Stimulated activated effector memory CD8-positive, alpha-beta T cell treated with anti-CD3 and anti-CD28 coated beads, Interleukin-12 subunit alpha, Interleukin-12 subunit beta, amount 100 ng/mL, for 72 hours (primary cell): ENCODE measurements at regions not wholly inside any gene's neighbourhood (a gene's known extent, or its start where the extent isn't known, plus 50 kb on each side); places are given as distances from the start of the nearest gene placed in this dataset.

Source experiments
- ATAC-seq: fragments of 150-1000 bp; cut with Tn5 transposase; 2 replicates; pipeline ENCODE4 v1.10.0; 2021
- DNase-seq, 2 donors: peaks; one replicate each; pipeline ENCODE4 v3.0.0; 2021 to 2022; ENCODE audit warnings: low spot score in 2 of 2
- H3K27ac Mint-ChIP-seq: one replicate; pipeline ENCODE4 v1.8.0; 2022; ENCODE audit warnings: mild to moderate bottlenecking, mixed read lengths
- H3K36me3 Mint-ChIP-seq: one replicate; pipeline ENCODE4 v1.8.0; 2022; ENCODE audit warnings: mild to moderate bottlenecking, mixed read lengths
- H3K4me1 Mint-ChIP-seq: one replicate; pipeline ENCODE4 v1.8.0; 2022; ENCODE audit warnings: mixed read lengths
- H3K4me3 Mint-ChIP-seq: one replicate; pipeline ENCODE4 v1.8.0; 2022; ENCODE audit warnings: mild to moderate bottlenecking, mixed read lengths
- H3K9me3 Mint-ChIP-seq: one replicate; pipeline ENCODE4 v1.8.0; 2022; ENCODE audit warnings: mixed read lengths

DNA sequence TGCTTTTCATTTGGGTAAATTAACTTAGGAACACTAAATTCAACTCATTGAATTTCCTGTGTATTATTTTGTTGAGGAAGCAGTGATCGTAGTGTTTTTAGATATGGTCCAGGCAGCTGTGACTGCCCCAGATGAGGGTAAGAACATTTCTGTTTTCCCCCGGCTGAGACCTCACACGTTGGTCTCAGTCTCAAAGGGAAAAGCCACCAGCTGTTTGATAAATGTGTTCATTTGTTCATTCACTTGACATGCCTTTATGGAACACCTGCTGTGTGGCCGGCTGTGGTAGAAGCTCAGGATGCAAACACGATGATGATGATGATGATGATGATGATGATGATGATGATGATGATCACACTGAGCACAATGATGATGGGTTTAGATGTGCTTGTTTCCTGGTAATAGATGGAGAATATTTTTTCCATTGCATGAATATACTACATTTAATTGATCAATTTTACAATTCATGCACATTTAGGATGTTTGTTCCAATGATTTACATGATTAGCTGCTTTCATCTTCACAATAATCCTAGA is 125.6 kb upstream of the ZNF32 start:
- DNase-seq (no peak), ATAC-seq (no peak)
- peaks cover 10% of the 10 kb centered on the region for H3K4me1 Mint-ChIP-seq
- H3K4me3 Mint-ChIP-seq: no peak overlapping the region
- H3K9me3 Mint-ChIP-seq: no peaks in the 10 kb centered on the region
- H3K36me3 Mint-ChIP-seq: no peaks in the 10 kb centered on the region
- no peak overlapping the region for H3K27ac Mint-ChIP-seq

DNA sequence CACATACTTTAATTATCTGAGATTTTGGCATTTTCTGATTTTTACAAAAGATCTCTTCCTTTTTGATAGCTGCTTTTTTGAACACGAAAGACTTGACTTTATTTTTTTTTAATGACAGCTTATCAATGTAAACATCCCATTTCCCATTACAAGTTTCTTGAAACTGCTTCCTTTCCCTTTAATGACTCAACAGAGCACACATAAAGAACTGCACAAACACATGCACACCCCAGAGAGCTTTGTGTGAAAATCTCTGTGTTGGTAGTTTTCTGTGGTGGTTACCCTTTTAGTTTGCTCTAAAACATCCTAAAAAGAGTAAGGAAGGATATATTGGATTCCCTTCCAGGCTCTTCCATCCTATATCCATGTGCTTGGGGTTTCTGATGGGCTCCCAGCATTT is 125.1 kb upstream of the ZNF32 start:
- no peak overlapping the region for H3K4me3 Mint-ChIP-seq
- no peak overlapping the region for H3K27ac Mint-ChIP-seq

DNA sequence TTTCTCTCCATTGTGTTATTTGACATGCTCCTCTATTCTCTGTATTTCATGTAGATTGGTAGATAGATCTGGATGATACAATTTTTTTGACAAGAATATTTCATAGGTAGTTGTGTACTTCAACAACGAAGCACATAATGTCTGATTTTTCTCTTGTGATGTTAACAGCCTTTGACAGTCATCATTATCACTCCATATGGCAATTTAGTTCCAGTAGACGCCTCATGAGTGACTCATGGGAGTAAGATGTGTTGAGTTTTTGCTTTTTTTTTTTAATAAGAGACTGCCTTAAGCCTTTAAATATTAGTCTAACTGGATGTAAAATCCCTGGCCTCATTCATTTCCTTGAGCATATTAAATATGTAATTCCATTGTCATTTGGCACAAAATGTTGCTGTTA is 123.5 kb upstream of the ZNF32 start:
- Mint-ChIP-seq H3K4me1 (no peaks in the 10 kb centered on the region), H3K9me3 (peaks cover 7% of the 10 kb centered on the region), H3K27ac (no peak overlapping the region), H3K4me3 (no peak overlapping the region), H3K36me3 (no peaks in the 10 kb centered on the region)
- no peak for ATAC-seq
- no peak for DNase-seq

More for the DNA sequence above, 125.1 kb upstream of the ZNF32 start:
- no peak for DNase-seq
- Mint-ChIP-seq H3K9me3 (no peaks in the 10 kb centered on the region), H3K4me1 (peaks cover 5% of the 10 kb centered on the region), H3K36me3 (no peaks in the 10 kb centered on the region)
- no peak for ATAC-seq

DNA sequence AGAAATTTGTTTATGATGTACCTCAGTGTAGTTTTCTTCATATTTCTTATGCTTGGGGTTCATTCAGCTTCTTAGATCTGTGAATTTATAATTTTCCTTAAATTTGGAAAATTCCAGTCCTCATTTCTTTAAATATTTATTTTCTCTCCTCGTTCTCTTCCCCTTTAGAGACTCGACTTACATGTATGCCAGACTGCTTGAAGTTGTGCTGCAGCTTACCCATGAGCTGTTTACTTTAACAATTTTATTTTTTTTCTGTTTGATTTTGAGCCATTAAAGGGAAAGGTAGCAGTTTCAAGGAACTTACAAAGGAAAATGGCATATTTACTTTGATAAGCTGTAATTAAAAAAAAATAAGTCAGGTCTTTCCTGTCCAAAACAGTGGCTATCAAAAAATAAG is 123.0 kb upstream of the ZNF32 start:
- H3K4me3 Mint-ChIP-seq: no peak overlapping the region
- ATAC-seq: no peak
- no peak overlapping the region for H3K27ac Mint-ChIP-seq
- no peaks in the 10 kb centered on the region for H3K4me1 Mint-ChIP-seq
- DNase-seq: no peak
- H3K36me3 Mint-ChIP-seq: no peaks in the 10 kb centered on the region
- peaks cover 7% of the 10 kb centered on the region for H3K9me3 Mint-ChIP-seq

DNA sequence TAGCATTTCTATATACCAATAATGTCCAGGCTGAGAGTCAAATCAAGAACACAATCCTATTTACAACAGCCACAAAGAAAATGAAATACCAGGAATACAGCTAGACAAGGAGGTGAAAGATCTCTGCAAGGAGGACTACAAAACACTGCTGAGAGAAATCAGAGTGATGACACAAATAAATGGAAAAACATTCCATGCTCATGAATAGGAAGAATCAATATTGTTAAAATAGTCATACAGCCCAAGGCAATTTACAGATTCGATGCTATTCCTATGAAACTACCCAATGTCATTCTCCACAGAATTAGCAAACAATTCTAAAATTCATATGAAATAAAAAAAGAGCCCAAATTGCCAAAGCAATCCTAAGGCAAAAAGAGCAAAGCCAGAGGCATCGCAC is 116.8 kb upstream of the ZNF32 start:
- no peaks in the 10 kb centered on the region for H3K36me3 Mint-ChIP-seq
- DNase-seq (no peak), ATAC-seq (no peak)
- peaks cover 7% of the 10 kb centered on the region for H3K9me3 Mint-ChIP-seq
- no peak overlapping the region for H3K4me3 Mint-ChIP-seq
- no peaks in the 10 kb centered on the region for H3K4me1 Mint-ChIP-seq
- no peak overlapping the region for H3K27ac Mint-ChIP-seq

DNA sequence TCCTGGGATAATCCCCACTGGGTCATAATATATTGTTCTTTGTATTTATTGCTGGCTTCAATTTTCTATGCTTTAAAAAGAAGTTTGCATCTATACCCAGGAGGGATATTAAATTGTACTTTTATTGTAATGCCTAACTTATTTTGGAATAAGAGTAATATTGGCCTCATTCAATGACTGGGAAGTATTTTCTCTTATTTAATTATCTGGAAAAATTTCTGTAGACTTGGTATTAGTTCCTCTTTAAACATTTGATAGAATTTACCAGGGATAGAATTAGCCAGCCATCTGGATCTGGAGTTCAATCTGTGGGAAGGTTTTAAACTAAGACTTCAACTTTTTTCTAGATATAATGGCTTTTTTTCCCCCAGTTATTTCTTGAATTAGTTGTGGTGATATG is 115.2 kb upstream of the ZNF32 start:
- no peaks in the 10 kb centered on the region for H3K4me1 Mint-ChIP-seq
- no peak for ATAC-seq
- peaks cover 7% of the 10 kb centered on the region for H3K9me3 Mint-ChIP-seq
- H3K4me3 Mint-ChIP-seq: no peak overlapping the region
- no peaks in the 10 kb centered on the region for H3K36me3 Mint-ChIP-seq
- no peak overlapping the region for H3K27ac Mint-ChIP-seq
- DNase-seq: no peak

DNA sequence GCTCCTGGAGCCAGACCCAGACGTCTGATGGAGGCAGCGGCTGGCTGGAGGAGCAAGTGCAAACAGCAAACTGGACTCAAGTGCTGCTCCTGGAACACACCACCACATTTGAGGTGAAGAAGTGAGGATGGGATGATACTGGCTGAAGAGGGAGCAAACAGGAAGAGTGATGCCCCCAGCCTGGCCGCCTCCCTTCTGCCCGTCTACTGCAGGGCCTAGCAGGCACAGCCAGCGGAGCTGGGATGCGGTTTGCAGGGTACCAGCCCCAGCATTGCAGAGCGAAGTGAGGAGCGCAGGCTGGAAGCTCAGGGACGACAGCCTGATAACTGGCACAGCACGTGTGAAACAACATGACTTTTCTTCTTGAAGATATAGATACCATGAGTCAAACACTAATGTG is 111.8 kb upstream of the ZNF32 start:
- Mint-ChIP-seq H3K36me3 (no peaks in the 10 kb centered on the region), H3K4me1 (no peaks in the 10 kb centered on the region), H3K9me3 (no peaks in the 10 kb centered on the region), H3K4me3 (no peak overlapping the region), H3K27ac (no peak overlapping the region)
- DNase-seq (no peak), ATAC-seq (no peak)

DNA sequence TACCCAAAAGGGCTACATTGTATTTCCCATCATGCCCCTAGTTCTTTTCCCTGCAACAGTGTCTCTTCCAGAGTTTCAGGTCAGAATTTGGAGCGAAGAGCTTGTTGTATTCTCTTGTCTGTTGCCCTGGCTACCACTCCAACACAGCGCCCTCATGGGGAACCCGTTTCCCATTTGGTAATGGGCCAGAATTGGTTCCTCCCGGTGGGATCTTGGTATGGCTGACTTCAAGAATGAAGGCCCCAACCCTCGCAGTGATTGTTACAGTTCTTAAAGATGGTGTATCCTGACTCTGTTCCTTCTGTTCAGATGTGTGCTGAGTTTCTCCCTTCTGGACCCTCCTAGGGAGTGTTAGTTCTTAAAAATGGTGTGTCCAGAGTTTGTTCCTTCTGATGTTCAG is 110.5 kb upstream of the ZNF32 start:
- Mint-ChIP-seq H3K27ac (no peak overlapping the region), H3K36me3 (no peaks in the 10 kb centered on the region), H3K9me3 (no peaks in the 10 kb centered on the region), H3K4me1 (no peaks in the 10 kb centered on the region), H3K4me3 (no peak overlapping the region)
- DNase-seq (no peak), ATAC-seq (no peak)

DNA sequence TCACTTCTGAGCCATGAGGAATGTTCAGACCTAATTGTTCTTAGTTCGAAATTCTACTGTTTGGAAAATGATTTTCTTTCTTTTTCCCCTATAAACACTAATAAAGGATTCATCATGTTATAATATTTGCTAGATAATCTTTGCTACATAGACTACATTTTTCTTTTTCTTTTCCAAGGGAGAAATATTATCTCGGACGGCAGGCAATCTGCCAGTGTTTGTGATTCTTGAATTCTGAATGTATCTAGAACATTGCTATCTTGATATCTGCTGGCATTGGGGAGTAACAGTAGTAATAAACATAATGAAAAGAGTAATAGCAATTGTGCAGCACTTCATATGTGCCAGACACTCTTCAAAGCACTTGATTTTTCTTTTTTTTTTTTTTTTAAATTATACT is 107.7 kb upstream of the ZNF32 start:
- Mint-ChIP-seq H3K9me3 (no peaks in the 10 kb centered on the region), H3K36me3 (no peaks in the 10 kb centered on the region), H3K4me3 (no peak overlapping the region), H3K4me1 (no peaks in the 10 kb centered on the region), H3K27ac (no peak overlapping the region)
- ATAC-seq: no peak
- no peak for DNase-seq

DNA sequence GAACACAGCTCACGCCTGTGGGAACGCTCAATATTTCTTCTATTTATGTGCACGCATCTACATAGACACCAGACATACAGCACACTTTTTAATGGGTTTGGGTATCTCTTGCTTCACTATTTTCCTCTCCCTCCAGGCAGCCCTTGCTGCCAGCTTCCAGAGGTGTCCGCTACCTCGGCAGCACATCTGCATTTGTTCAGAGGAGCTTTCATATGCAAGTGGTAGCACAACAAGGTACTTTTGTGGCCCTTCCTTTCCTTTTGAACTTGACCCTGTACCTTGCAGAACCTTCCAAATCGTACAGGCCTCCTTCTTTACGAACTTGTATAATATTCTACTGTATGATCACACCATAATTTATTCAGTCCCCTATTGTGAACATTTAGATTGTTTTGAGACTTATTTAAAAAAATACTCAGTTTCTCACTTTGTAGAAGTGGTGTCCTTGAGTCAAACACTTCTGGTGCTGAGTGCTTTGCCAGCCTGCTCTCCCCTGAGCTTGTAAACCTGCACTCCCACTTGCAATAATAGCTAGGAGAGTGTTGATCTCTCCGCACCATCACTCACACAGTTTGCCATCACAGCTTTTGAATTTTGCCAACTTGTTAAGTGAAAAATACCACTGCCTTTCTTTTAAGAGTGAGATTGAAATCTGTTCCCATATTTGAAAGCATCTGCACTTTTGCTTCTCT is 106.0 kb upstream of the ZNF32 start:
- DNase-seq (no peak), ATAC-seq (no peak)
- Mint-ChIP-seq H3K9me3 (no peaks in the 10 kb centered on the region), H3K27ac (no peak overlapping the region), H3K4me1 (no peaks in the 10 kb centered on the region), H3K4me3 (no peak overlapping the region), H3K36me3 (no peaks in the 10 kb centered on the region)

DNA sequence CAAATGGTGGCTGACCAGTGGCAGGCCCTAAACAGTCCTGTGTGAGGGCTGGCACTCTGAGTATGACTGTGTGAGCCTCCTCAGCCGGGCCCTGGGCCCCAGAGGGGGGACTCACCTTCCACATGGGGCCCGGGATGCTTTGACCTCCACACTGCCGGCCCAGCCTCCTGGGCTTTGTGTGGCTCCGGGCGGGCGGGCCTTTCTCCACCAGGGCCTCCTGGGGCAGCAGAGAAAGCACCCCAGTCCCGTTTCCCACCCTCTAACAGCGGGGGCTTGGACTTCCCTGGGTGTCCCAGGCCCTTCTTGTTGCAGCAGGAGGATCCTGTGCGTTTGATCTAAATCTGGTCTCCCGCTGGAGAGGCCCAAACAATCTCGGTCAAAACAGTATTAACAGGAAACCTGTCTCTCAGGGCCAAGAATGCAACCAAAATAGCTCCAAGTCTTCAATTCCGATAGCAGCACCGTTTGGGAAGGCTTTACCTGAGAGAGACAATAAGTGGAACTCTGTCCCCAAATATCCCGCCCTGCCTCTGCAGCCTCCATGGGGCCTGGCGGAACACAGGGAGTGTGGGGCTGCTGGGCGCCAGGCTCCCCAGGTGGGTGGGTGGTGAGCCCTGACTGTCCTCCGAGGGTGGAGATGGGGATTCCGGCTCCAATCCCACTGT is 104.8 kb upstream of the ZNF32 start:
- Mint-ChIP-seq H3K36me3 (no peaks in the 10 kb centered on the region), H3K4me1 (no peaks in the 10 kb centered on the region), H3K27ac (no peak overlapping the region), H3K9me3 (no peaks in the 10 kb centered on the region), H3K4me3 (no peak overlapping the region)
- ATAC-seq: no peak
- DNase-seq: no peak

DNA sequence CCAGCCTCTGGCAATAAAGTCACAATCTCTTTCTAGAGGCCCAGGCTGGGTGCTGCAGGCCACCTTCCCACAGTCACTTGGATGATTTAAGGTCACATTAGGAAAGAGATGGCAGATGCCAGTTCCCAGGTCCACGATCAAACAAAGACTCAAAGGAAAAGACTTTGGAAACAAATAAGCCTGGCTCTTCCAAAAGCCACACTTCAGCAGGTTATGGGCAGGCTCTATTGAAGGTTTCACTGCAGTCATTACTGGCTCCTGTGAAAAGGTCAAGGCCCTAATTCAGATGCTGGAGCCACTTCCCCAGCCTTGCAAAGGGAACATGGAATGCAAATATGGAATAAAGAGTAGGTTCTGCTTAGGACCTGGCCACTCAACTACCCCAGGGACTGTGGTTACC is 104.0 kb upstream of the ZNF32 start:
- no peak for ATAC-seq
- no peaks in the 10 kb centered on the region for H3K9me3 Mint-ChIP-seq
- no peaks in the 10 kb centered on the region for H3K4me1 Mint-ChIP-seq
- no peak overlapping the region for H3K4me3 Mint-ChIP-seq
- no peak overlapping the region for H3K27ac Mint-ChIP-seq
- no peaks in the 10 kb centered on the region for H3K36me3 Mint-ChIP-seq
- no peak for DNase-seq

DNA sequence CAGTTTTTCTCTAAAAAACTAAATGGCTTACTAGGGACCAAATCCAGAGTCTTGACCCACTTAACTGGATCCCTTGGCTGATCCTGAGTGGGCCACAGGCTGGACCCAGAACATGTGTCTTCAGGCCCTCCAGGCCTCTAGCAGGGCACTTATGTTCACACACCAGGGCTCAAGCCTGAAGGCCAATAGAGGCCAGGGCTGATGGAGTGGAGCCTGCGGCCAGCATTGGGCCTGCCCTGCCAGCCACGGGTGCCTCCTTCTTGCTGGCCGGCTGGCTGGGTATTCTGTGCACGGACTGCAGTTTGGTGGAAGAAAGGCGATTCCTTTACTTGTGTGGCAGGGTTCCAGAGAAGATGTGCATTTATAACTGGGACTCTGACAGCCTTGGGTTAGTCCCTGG is 103.0 kb upstream of the ZNF32 start:
- Mint-ChIP-seq H3K36me3 (no peaks in the 10 kb centered on the region), H3K27ac (no peak overlapping the region), H3K9me3 (no peaks in the 10 kb centered on the region), H3K4me3 (no peak overlapping the region), H3K4me1 (no peaks in the 10 kb centered on the region)
- DNase-seq: no peak
- no peak for ATAC-seq

DNA sequence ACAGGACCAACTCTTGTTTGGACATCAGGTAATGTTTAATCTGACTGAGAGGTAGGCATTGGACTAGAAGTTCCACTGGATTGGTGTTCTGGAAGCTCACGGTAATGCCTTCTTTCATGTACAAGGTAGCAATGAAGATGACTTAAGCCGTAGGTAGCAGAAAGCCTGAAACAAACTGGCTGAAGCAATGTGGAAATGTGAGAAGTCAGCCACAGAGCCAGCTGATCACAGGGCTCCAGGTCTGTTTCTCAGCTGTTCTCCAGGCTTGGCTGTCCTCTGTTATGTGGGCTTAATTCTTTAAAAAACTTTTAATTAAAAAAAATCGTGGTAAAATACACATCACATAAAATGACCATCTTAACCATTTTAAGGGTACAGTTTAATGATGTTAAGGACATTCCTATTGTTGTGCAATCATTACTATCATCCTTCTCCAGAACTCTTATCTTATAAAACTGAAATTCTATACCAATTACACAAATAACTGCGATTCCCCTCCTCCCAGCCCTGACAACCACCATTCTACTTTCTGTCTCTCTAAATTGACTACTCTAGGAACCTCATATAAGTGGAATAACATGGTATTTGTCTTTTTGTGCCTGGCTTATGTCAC is 101.4 kb upstream of the ZNF32 start:
- no peaks in the 10 kb centered on the region for H3K36me3 Mint-ChIP-seq
- DNase-seq: no peak
- no peak overlapping the region for H3K27ac Mint-ChIP-seq
- ATAC-seq: no peak
- H3K4me3 Mint-ChIP-seq: no peak overlapping the region
- H3K9me3 Mint-ChIP-seq: no peaks in the 10 kb centered on the region
- no peaks in the 10 kb centered on the region for H3K4me1 Mint-ChIP-seq

DNA sequence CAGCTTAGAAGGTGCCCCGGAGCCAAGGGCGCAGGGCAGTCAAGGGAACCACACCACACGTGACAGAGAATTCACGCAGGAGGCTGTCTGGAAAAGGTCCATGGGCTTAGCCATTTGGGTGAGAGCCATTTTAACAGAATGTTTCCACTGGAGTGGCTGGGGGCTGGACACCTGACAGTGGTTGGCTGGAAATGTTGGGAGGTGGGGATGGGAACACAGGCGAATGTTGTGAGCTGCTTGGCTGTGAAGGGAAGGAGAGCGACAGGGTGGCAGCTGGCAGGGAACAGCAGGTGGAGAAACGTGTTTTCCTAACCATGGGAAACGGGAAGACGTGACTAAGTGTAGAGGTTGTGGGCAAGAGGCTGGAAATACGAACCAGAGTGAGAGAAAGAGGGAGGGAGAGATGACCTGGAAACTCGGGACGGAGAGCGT is 100.5 kb upstream of the ZNF32 start:
- Mint-ChIP-seq H3K4me3 (no peak overlapping the region), H3K9me3 (no peaks in the 10 kb centered on the region), H3K27ac (no peak overlapping the region), H3K4me1 (no peaks in the 10 kb centered on the region), H3K36me3 (no peaks in the 10 kb centered on the region)
- DNase-seq (no peak), ATAC-seq (no peak)

DNA sequence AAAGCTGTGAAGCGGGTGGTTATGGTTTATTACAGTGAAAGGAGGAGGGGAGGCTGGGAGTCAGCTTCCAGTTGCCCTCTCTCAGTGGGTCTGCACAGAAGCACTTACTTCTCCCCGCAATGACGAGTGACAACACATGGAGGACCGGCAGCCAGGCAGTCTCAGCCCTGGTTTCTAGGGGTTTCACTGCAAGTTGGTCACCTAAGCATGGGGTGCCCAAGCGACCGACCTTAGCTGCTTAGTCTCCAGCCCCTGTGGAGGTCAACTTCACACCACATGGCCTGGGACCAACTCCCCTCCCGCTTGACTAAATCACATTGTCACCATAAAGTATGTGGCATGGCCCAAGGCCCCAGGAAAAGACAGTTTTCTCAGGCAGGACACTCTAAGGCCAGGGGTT is 99.9 kb upstream of the ZNF32 start:
- H3K4me1 Mint-ChIP-seq: no peaks in the 10 kb centered on the region
- no peaks in the 10 kb centered on the region for H3K9me3 Mint-ChIP-seq
- no peak for DNase-seq
- H3K27ac Mint-ChIP-seq: no peak overlapping the region
- no peaks in the 10 kb centered on the region for H3K36me3 Mint-ChIP-seq
- peak; percentile 34 for ATAC-seq
- H3K4me3 Mint-ChIP-seq: no peak overlapping the region
